ENCODE measurements at regions not wholly inside any gene's neighbourhood (a gene's known extent, or its start where the extent isn't known, plus 50 kb on each side); places are given as distances from the start of the nearest gene placed in this dataset.

GRCh38 chr11:112628676-112629075 lies 332.5 kb upstream of the NCAM1 start:
- no peak overlapping the region for H3K4me3 ChIP-seq (ENCODE audit: low read depth, low read length)
- DNase-seq (ENCODE audit: low read depth): no peak
- no peak for TF ChIP-seq CTCF (IDR thresholded peaks at IDR 0.05; ENCODE audit: insufficient read depth, low read depth, low read length, missing control alignments)

GRCh38 chr11:112630496-112630895 lies 330.7 kb upstream of the NCAM1 start:
- TF ChIP-seq CTCF (IDR thresholded peaks at IDR 0.05; ENCODE audit: insufficient read depth, low read depth, low read length, missing control alignments): no peak
- no peak overlapping the region for H3K4me3 ChIP-seq (ENCODE audit: low read depth, low read length)
- no peak for DNase-seq (ENCODE audit: low read depth)

- H3K4me3 ChIP-seq (ENCODE audit: low read depth, low read length): no peak overlapping the region
- TF ChIP-seq CTCF (IDR thresholded peaks at IDR 0.05; ENCODE audit: insufficient read depth, low read depth, low read length, missing control alignments): no peak
- peak; percentile 52 for DNase-seq (ENCODE audit: low read depth)
These were observed 329.9 kb upstream of the NCAM1 start for GRCh38 chr11:112631333-112631732.

GRCh38 chr11:112632866-112633505 lies 328.2 kb upstream of the NCAM1 start:
- no peak for TF ChIP-seq CTCF (IDR thresholded peaks at IDR 0.05; ENCODE audit: insufficient read depth, low read depth, low read length, missing control alignments)
- no peak for DNase-seq (ENCODE audit: low read depth)
- H3K4me3 ChIP-seq (ENCODE audit: low read depth, low read length): no peak overlapping the region

- no peak for DNase-seq (ENCODE audit: low read depth)
- no peak overlapping the region for H3K4me3 ChIP-seq (ENCODE audit: low read depth, low read length)
- TF ChIP-seq CTCF (IDR thresholded peaks at IDR 0.05; ENCODE audit: insufficient read depth, low read depth, low read length, missing control alignments): no peak
These were observed 326.7 kb upstream of the NCAM1 start for GRCh38 chr11:112634551-112634950.

- no peak for DNase-seq (ENCODE audit: low read depth)
- no peak overlapping the region for H3K4me3 ChIP-seq (ENCODE audit: low read depth, low read length)
- TF ChIP-seq CTCF (IDR thresholded peaks at IDR 0.05; ENCODE audit: insufficient read depth, low read depth, low read length, missing control alignments): no peak
These were observed 326.1 kb upstream of the NCAM1 start for GRCh38 chr11:112634995-112635737.
